Vagina (tissue), 2 donors: ENCODE measurements at regions not wholly inside any gene's neighbourhood (a gene's known extent, or its start where the extent isn't known, plus 50 kb on each side); places are given as distances from the start of the nearest gene placed in this dataset.

Experiments used
- DNase-seq, 2 donors: peaks; one replicate each; pipeline ENCODE4 v3.0.0-alpha.2; 2017; ENCODE audit errors: extremely low spot score in 2 of 2
- H3K27ac ChIP-seq: fragments of 200-600 bp; sonication (generic); one replicate; pipeline ENCODE4 v1.5.1; 2019
- H3K27me3 ChIP-seq: fragments of 200-600 bp; sonication (generic); one replicate; pipeline ENCODE4 v1.5.1; 2019
- H3K36me3 ChIP-seq, 2 donors: fragments of 200-600 bp; sonication (generic); one replicate each; pipeline ENCODE4 v1.5.1; 2017 to 2019
- H3K4me1 ChIP-seq: fragments of 200-600 bp; sonication (generic); one replicate; pipeline ENCODE4 v1.5.1; 2019
- H3K4me3 ChIP-seq, 2 donors: fragments of 200-600 bp; sonication (generic); 1 replicate in 1 of 2; 2 replicates in 1 of 2; pipeline ENCODE4 v1.5.1; 2016 to 2019
- H3K9me3 ChIP-seq: fragments of 200-600 bp; sonication (generic); one replicate; pipeline ENCODE4 v1.5.1; 2019
- POLR2A ChIP-seq, 2 donors: fragments of 450-650 bp; IDR thresholded peaks; one replicate each; pipeline ENCODE4 v1.6.1; 2017; ENCODE audit warnings: antibody characterized with exemption in 2 of 2, mild to moderate bottlenecking in 2 of 2, moderate library complexity in 2 of 2
- POLR2AphosphoS5 ChIP-seq, 2 donors: sonication (generic); formaldehyde crosslinking; IDR thresholded peaks; one replicate each; pipeline ENCODE4 v1.9.0; 2017; ENCODE audit warnings: antibody characterized with exemption in 2 of 2, mild to moderate bottlenecking in 2 of 2, low read depth in 1 of 2; ENCODE audit not compliant: insufficient read depth in 1 of 2
- intact Hi-C: fragments of 100-400 bp; cut with DNase I; formaldehyde crosslinking; loops from one replicate; pipeline ENCODE4 v1.15.1; 2023
- TF ChIP-seq, protein P1 (sequence below), 3 experiments: fragments of 450-650 bp in 2 of 3; fragments of 200-600 bp in 1 of 3; sonication (generic) in 1 of 3; IDR thresholded peaks; one replicate each; pipeline ENCODE4 v1.5.1; 2017 to 2019; ENCODE audit warnings: antibody characterized with exemption in 3 of 3, mild to moderate bottlenecking in 2 of 3, moderate library complexity in 2 of 3

GRCh38 chr7:118072893-118073674 lies 110.9 kb upstream of the LSM8 start:
- H3K36me3 ChIP-seq = no peaks in the 10 kb centered on the region
- intact Hi-C loops = no loop called here
- DNase-seq = no peak
- H3K9me3 ChIP-seq = no peaks in the 10 kb centered on the region
- peaks cover 7% of the 10 kb centered on the region for H3K4me1 ChIP-seq
- no peak overlapping the region for H3K27ac ChIP-seq
- no peak overlapping the region for H3K4me3 ChIP-seq
- no peaks in the 10 kb centered on the region for H3K27me3 ChIP-seq
- TF ChIP-seq POLR2AphosphoS5 (IDR thresholded peaks at IDR 0.05; ENCODE audit: insufficient read depth in 1 of 2, low read depth in 1 of 2) = peak in 1 of 2 donors; percentile 64
- TF ChIP-seq POLR2A (IDR thresholded peaks at IDR 0.05) = no peak

DNA sequence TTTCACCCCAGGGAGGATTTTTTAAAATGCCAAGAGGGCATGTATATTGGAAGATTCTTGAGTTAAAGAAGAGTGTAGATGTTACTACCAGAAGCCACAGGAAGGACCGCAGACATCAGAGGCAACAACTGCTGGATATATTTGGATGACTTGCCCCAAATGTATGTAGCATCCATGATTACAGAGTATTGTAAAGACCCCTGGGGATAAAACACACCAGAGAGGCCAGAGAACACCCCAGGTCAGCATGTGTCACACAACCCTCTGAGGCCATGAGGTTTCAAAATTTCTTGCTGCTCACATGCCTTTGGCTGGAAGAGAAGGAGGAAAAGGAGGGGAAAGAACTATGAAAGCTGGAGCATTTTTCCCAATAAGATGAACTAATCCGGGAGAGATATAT lies 108.0 kb upstream of the LSM8 start:
- no peaks in the 10 kb centered on the region for H3K27me3 ChIP-seq
- H3K36me3 ChIP-seq = no peaks in the 10 kb centered on the region
- H3K27ac ChIP-seq = no peak overlapping the region
- H3K4me3 ChIP-seq = no peak overlapping the region
- intact Hi-C loops = no loop called here
- no peak for DNase-seq
- no peaks in the 10 kb centered on the region for H3K9me3 ChIP-seq
- H3K4me1 ChIP-seq = peaks cover 12% of the 10 kb centered on the region
- TF ChIP-seq POLR2A (IDR thresholded peaks at IDR 0.05) = no peak
- no peak for TF ChIP-seq POLR2AphosphoS5 (IDR thresholded peaks at IDR 0.05; ENCODE audit: insufficient read depth in 1 of 2, low read depth in 1 of 2)
- TF ChIP-seq, protein P1, sequence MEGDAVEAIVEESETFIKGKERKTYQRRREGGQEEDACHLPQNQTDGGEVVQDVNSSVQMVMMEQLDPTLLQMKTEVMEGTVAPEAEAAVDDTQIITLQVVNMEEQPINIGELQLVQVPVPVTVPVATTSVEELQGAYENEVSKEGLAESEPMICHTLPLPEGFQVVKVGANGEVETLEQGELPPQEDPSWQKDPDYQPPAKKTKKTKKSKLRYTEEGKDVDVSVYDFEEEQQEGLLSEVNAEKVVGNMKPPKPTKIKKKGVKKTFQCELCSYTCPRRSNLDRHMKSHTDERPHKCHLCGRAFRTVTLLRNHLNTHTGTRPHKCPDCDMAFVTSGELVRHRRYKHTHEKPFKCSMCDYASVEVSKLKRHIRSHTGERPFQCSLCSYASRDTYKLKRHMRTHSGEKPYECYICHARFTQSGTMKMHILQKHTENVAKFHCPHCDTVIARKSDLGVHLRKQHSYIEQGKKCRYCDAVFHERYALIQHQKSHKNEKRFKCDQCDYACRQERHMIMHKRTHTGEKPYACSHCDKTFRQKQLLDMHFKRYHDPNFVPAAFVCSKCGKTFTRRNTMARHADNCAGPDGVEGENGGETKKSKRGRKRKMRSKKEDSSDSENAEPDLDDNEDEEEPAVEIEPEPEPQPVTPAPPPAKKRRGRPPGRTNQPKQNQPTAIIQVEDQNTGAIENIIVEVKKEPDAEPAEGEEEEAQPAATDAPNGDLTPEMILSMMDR (IDR thresholded peaks at IDR 0.05) = no peak

DNA sequence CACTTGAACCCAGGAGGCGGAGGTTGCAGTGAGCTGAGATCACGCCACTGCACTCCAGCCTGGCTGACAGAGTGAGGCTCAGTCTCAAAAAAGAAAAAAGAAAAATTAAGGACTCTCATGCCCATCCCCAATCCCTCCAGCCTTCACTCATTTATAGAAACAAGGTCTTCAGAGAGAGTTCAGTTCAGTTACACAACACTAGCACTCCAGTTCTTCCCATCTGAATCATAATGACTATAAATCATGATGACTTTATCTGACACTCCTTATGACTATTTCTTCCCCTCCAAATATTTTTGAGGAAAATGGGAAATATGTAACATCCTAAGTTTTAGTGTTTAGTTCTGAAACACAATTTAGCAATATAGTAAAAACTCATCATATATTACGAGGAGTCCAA lies 107.4 kb upstream of the LSM8 start:
- H3K27ac ChIP-seq = no peak overlapping the region
- no peak for DNase-seq
- no peak for TF ChIP-seq POLR2A (IDR thresholded peaks at IDR 0.05)
- TF ChIP-seq, protein P1 (IDR thresholded peaks at IDR 0.05) = no peak
- peaks cover 12% of the 10 kb centered on the region for H3K4me1 ChIP-seq
- no peaks in the 10 kb centered on the region for H3K9me3 ChIP-seq
- H3K36me3 ChIP-seq = no peaks in the 10 kb centered on the region
- H3K4me3 ChIP-seq = no peak overlapping the region
- intact Hi-C loops = no loop called here
- H3K27me3 ChIP-seq = no peaks in the 10 kb centered on the region

- H3K36me3 ChIP-seq = no peaks in the 10 kb centered on the region
- intact Hi-C loops = no loop called here
- no peak for DNase-seq
- H3K27ac ChIP-seq = no peak overlapping the region
- H3K4me3 ChIP-seq = no peak overlapping the region
- TF ChIP-seq POLR2A (IDR thresholded peaks at IDR 0.05) = no peak
- no peak for TF ChIP-seq POLR2AphosphoS5 (IDR thresholded peaks at IDR 0.05; ENCODE audit: insufficient read depth in 1 of 2, low read depth in 1 of 2)
- TF ChIP-seq, protein P1 (IDR thresholded peaks at IDR 0.05) = no peak
- H3K27me3 ChIP-seq = no peaks in the 10 kb centered on the region
- H3K4me1 ChIP-seq = peaks cover 5% of the 10 kb centered on the region
- no peaks in the 10 kb centered on the region for H3K9me3 ChIP-seq
Observed at GRCh38 chr7:118078015-118078414, 105.9 kb upstream of the LSM8 start.

- intact Hi-C loops = no loop called here
- H3K4me1 ChIP-seq = peaks cover 5% of the 10 kb centered on the region
- H3K27ac ChIP-seq = no peak overlapping the region
- no peak for TF ChIP-seq POLR2A (IDR thresholded peaks at IDR 0.05)
- peak in 1 of 2 donors; percentile 48 for TF ChIP-seq POLR2AphosphoS5 (IDR thresholded peaks at IDR 0.05; ENCODE audit: insufficient read depth in 1 of 2, low read depth in 1 of 2)
- DNase-seq = no peak
- no peak overlapping the region for H3K4me3 ChIP-seq
- H3K9me3 ChIP-seq = no peaks in the 10 kb centered on the region
- H3K27me3 ChIP-seq = no peaks in the 10 kb centered on the region
- H3K36me3 ChIP-seq = no peaks in the 10 kb centered on the region
Observed at GRCh38 chr7:118079369-118079768, 104.6 kb upstream of the LSM8 start.

DNA sequence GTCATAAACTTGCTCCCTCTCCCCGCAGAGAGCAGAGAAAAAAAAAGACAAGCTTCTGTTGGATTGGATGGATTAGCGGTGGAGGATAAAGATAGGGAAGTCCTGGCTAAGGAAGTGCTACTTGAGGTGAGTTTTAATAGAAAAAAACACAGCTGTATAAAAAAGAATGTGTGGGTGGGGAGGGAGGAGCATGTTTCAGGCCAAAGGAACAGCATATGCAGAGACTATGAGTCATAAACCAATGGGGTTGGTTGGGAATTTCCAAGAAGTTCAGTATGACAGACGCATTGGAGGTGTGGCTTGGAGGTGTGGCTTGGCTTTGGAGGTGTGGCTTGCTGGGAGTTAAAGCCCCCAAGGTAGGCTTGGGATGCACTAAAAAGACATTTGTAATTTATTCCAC lies 103.0 kb upstream of the LSM8 start:
- TF ChIP-seq POLR2AphosphoS5 (IDR thresholded peaks at IDR 0.05; ENCODE audit: insufficient read depth in 1 of 2, low read depth in 1 of 2) = no peak
- TF ChIP-seq POLR2A (IDR thresholded peaks at IDR 0.05) = no peak
- TF ChIP-seq, protein P1 (IDR thresholded peaks at IDR 0.05) = no peak
- DNase-seq = no peak
- intact Hi-C loops = no loop called here
- Histone ChIP-seq H3K4me3 (no peak overlapping the region), H3K9me3 (no peaks in the 10 kb centered on the region), H3K27me3 (no peaks in the 10 kb centered on the region), H3K27ac (no peak overlapping the region), H3K36me3 (no peaks in the 10 kb centered on the region), H3K4me1 (peaks cover 5% of the 10 kb centered on the region)
